Mucosa of stomach (tissue), 1 donor: ENCODE measurements at regions not wholly inside any gene's neighbourhood (a gene's known extent, or its start where the extent isn't known, plus 50 kb on each side); places are given as distances from the start of the nearest gene placed in this dataset.

Experiments used
- H3K27me3 ChIP-seq: one replicate; pipeline ENCODE4 v1.7.0; 2013; ENCODE audit warnings: mild to moderate bottlenecking, low read length; ENCODE audit not compliant: control insufficient read depth, insufficient read depth
- H3K36me3 ChIP-seq: one replicate; pipeline ENCODE4 v1.7.0; 2013; ENCODE audit warnings: low read length; ENCODE audit not compliant: control insufficient read depth, insufficient read depth
- H3K4me1 ChIP-seq: one replicate; pipeline ENCODE4 v1.7.0; 2013; ENCODE audit warnings: mild to moderate bottlenecking, low read length; ENCODE audit not compliant: control insufficient read depth, insufficient read depth
- H3K4me3 ChIP-seq: one replicate; pipeline ENCODE4 v1.7.0; 2013; ENCODE audit warnings: low read length
- H3K9ac ChIP-seq: one replicate; pipeline ENCODE4 v1.7.0; 2013; ENCODE audit warnings: mild to moderate bottlenecking, low read length, moderate library complexity
- H3K9me3 ChIP-seq: one replicate; pipeline ENCODE4 v1.7.0; 2013; ENCODE audit warnings: mild to moderate bottlenecking, low read length, moderate library complexity; ENCODE audit not compliant: control insufficient read depth
- donor health status: Pancreatic carcinoma.

GRCh38 chr3:189103208-189103607 is 68.6 kb upstream of the TPRG1 start:
- Histone ChIP-seq H3K9ac (no peak overlapping the region), H3K4me3 (no peak overlapping the region), H3K4me1 (no peaks in the 10 kb centered on the region), H3K36me3 (no peaks in the 10 kb centered on the region), H3K27me3 (no peaks in the 10 kb centered on the region), H3K9me3 (no peaks in the 10 kb centered on the region)

GRCh38 chr3:189108067-189108466 is 63.7 kb upstream of the TPRG1 start:
- Histone ChIP-seq H3K9ac (no peak overlapping the region), H3K27me3 (no peaks in the 10 kb centered on the region), H3K36me3 (no peaks in the 10 kb centered on the region), H3K9me3 (no peaks in the 10 kb centered on the region), H3K4me3 (no peak overlapping the region), H3K4me1 (no peaks in the 10 kb centered on the region)

DNA sequence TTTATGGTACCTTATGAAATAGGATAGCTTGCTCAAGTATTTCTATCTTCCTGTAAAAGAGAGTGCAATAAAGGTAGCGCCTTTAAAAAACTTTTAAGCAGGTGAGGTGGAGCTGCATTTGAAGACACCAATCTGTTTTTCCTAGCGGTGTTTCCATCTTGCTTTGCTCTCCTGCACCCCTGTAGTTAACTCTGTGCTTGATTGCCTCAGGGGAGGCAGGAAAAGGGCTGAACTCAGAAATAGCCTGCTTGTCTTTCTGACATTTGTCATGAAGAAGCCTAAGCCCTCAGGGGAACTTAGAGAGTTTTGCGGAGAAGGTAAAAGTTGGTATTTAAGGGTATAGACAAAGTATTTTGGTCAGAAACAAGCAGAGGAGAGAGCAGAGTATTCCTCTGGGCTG is 63.0 kb upstream of the TPRG1 start:
- Histone ChIP-seq H3K4me1 (no peaks in the 10 kb centered on the region), H3K9ac (no peak overlapping the region), H3K36me3 (no peaks in the 10 kb centered on the region), H3K27me3 (no peaks in the 10 kb centered on the region), H3K4me3 (no peak overlapping the region), H3K9me3 (no peaks in the 10 kb centered on the region)

DNA sequence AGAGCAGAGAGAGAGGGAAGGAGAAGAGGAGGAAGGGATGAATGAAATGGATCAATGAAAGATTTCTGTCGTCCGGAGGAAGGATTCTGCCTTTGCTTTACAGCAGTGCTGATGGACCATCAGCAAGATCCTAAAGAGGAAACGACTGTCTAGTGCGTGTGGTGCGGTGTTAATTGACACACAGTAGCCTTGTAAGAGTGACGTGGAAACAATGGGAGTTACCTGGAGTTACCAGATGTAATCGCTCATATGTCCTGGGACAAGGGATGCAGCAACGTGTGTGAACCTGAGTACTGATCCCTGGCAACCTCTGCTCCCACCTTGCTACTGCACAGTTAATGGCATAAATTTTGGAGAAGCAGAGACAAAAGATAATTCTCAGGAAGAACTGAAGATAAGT is 62.6 kb upstream of the TPRG1 start:
- Histone ChIP-seq H3K36me3 (no peaks in the 10 kb centered on the region), H3K4me1 (no peaks in the 10 kb centered on the region), H3K27me3 (no peaks in the 10 kb centered on the region), H3K9ac (no peak overlapping the region), H3K4me3 (no peak overlapping the region), H3K9me3 (no peaks in the 10 kb centered on the region)

DNA sequence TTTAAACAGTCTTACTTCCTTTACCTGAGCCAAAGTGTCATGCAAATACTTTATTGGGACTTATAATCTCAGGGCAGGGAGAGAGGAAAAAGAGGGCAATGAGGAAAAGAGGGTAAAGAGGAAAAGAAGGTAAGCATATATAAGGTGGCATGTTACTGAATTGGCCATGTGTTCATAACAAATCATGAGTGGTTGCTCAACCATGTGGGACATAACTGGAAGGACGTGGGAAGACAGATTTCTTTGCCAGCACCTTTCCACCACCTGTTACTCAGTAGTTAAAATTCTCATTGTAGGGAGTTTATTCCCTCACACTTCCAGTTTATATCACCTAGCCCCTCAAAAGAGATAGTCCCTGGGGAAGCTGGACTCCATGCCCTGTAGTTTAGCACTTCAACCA is 54.7 kb upstream of the TPRG1 start:
- Histone ChIP-seq H3K36me3 (no peaks in the 10 kb centered on the region), H3K9ac (no peak overlapping the region), H3K4me3 (no peak overlapping the region), H3K4me1 (no peaks in the 10 kb centered on the region), H3K9me3 (no peaks in the 10 kb centered on the region), H3K27me3 (no peaks in the 10 kb centered on the region)

- Histone ChIP-seq H3K27me3 (no peaks in the 10 kb centered on the region), H3K9ac (no peak overlapping the region), H3K4me3 (no peak overlapping the region), H3K36me3 (no peaks in the 10 kb centered on the region), H3K4me1 (no peaks in the 10 kb centered on the region), H3K9me3 (no peaks in the 10 kb centered on the region)
Measured at GRCh38 chr3:189118896-189119295, 52.9 kb upstream of the TPRG1 start.

DNA sequence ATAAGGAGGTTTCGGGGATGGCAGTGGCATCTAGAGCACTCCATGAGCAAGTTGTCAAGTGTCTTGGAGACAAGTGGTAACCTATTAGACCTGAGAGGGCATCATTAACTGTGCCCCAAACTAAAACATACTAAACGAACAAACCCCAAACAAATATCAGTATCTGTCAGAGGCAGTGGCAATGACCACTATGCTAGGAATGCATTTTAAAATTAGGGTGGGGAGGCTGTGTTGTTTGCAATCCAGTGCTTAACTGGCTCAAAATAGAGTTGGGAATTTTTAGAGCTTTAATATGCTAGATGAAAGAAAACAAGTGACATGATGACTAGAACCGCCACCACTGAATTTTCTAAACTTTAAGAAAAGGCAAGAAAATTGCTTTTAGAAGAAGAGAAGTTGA is 51.8 kb upstream of the TPRG1 start:
- Histone ChIP-seq H3K27me3 (no peaks in the 10 kb centered on the region), H3K9me3 (no peaks in the 10 kb centered on the region), H3K36me3 (no peaks in the 10 kb centered on the region), H3K4me3 (no peak overlapping the region), H3K4me1 (no peaks in the 10 kb centered on the region), H3K9ac (no peak overlapping the region)

DNA sequence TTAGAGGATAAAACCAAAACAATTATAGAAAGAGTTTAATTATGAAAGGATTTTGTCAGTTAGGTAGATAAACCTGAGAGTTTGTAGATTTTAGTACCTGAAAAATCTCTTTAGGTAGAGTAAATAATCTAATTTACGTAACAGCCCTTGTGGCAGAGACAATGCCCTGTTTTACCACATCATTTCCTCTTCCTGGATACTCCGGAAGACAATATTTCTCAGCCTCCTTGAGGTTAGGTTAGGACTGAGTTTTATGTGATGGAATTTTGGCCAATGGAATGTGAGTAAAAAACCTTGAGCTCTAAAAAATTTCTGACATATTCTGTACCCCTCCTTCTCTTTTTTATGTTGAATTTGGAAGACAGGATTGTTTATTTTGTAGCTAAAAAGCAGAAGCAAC is 50.7 kb upstream of the TPRG1 start:
- Histone ChIP-seq H3K4me1 (no peaks in the 10 kb centered on the region), H3K4me3 (no peak overlapping the region)

More for the DNA sequence above, 50.7 kb upstream of the TPRG1 start:
- Histone ChIP-seq H3K27me3 (no peaks in the 10 kb centered on the region), H3K9ac (no peak overlapping the region), H3K9me3 (no peaks in the 10 kb centered on the region), H3K36me3 (no peaks in the 10 kb centered on the region)
